ENCODE measurements at regions not wholly inside any gene's neighbourhood (a gene's known extent, or its start where the extent isn't known, plus 50 kb on each side); places are given as distances from the start of the nearest gene placed in this dataset.

DNA sequence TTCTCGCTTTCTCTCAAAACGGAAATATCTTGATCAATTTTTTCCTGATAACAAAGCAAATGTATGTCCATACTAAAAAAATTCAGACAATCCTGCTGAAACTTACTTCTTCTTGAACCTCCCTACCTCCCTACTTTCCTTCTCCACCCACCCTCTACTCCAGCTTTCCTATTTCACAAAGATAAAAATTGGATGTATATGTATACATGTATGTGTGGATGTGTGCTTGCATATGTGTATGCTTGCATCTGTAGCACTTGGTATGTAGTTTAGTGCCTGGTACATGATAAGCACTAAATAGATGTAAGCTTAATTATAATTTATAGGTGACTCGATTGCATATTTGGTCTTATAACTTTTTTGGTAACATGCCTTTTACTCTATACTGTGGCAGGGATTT, 167.5 kb upstream of the ITGA4 start:
- Histone ChIP-seq H3K4me2 (ENCODE audit: low read length) (no peak overlapping the region), H3K36me3 (replicated peaks; ENCODE audit: low read depth, low read length) (no peaks in the 10 kb centered on the region), H3K27ac (ENCODE audit: low read length) (no peak overlapping the region), H3K4me1 (ENCODE audit: low read length) (no peaks in the 10 kb centered on the region), H3K4me3 (ENCODE audit: low read length) (no peak overlapping the region), H2AFZ (ENCODE audit: low read depth, low read length) (no peak overlapping the region), H3K9ac (ENCODE audit: low read length) (no peak overlapping the region), H3K9me3 (ENCODE audit: insufficient read depth, low read length) (no peaks in the 10 kb centered on the region), H3K27me3 (ENCODE audit: low read depth, low read length) (no peaks in the 10 kb centered on the region), H3K79me2 (ENCODE audit: low read length) (no peaks in the 10 kb centered on the region), H4K20me1 (ENCODE audit: insufficient read depth, low read length) (no peaks in the 10 kb centered on the region)
- TF ChIP-seq EZH2phosphoT487 (IDR thresholded peaks at IDR 0.05; ENCODE audit: low read depth): no peak
- TF ChIP-seq, protein P1, sequence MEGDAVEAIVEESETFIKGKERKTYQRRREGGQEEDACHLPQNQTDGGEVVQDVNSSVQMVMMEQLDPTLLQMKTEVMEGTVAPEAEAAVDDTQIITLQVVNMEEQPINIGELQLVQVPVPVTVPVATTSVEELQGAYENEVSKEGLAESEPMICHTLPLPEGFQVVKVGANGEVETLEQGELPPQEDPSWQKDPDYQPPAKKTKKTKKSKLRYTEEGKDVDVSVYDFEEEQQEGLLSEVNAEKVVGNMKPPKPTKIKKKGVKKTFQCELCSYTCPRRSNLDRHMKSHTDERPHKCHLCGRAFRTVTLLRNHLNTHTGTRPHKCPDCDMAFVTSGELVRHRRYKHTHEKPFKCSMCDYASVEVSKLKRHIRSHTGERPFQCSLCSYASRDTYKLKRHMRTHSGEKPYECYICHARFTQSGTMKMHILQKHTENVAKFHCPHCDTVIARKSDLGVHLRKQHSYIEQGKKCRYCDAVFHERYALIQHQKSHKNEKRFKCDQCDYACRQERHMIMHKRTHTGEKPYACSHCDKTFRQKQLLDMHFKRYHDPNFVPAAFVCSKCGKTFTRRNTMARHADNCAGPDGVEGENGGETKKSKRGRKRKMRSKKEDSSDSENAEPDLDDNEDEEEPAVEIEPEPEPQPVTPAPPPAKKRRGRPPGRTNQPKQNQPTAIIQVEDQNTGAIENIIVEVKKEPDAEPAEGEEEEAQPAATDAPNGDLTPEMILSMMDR (IDR thresholded peaks at IDR 0.05; ENCODE audit: low read depth, low read length): no peak

DNA sequence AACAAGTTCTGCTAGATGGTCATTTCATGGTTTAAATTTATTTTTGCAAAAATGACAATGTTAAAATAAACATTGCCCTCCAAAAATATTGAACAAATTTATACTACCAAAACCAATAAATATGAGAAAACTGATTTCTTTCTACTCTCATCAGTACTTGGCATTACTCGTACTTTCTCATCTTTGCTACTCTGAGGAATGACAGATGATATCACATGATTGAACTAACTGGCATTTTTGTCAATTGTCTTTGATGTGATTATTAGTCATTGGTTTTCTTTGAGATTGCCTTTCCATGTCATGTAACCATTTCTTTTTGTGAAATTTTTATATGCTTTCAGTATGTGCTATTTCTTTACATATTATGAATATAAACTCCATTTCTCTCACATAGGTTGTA, 167.0 kb upstream of the ITGA4 start:
- Histone ChIP-seq H3K4me1 (ENCODE audit: low read length) (no peaks in the 10 kb centered on the region), H3K4me3 (ENCODE audit: low read length) (no peak overlapping the region), H3K27ac (ENCODE audit: low read length) (no peak overlapping the region), H3K36me3 (replicated peaks; ENCODE audit: low read depth, low read length) (no peaks in the 10 kb centered on the region), H3K27me3 (ENCODE audit: low read depth, low read length) (no peaks in the 10 kb centered on the region), H3K79me2 (ENCODE audit: low read length) (no peaks in the 10 kb centered on the region), H4K20me1 (ENCODE audit: insufficient read depth, low read length) (no peaks in the 10 kb centered on the region), H3K9ac (ENCODE audit: low read length) (no peak overlapping the region), H3K4me2 (ENCODE audit: low read length) (no peak overlapping the region), H3K9me3 (ENCODE audit: insufficient read depth, low read length) (no peaks in the 10 kb centered on the region), H2AFZ (ENCODE audit: low read depth, low read length) (no peak overlapping the region)
- TF ChIP-seq, protein P1 (IDR thresholded peaks at IDR 0.05; ENCODE audit: low read depth, low read length): no peak
- no peak for TF ChIP-seq EZH2phosphoT487 (IDR thresholded peaks at IDR 0.05; ENCODE audit: low read depth)

DNA sequence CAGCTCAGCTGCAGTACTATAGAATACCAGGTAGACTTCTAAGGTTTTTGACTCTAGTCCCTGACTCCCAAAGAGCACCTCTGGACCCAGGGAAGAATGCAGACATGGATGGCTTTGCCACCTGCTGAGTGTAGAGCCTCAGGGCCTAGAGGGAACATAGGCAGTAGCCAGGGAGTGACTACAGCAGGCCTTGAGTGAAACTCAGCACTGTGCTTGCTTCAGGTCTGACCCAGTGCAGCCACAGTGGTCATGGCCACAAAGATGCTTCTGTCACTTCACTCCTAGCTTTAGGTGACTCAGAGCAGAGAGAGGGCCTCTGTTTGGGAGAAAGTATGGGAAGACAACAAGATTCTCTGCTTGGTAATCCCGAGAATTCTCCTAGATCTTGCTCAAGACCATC, 162.2 kb upstream of the ITGA4 start:
- H3K4me3 ChIP-seq (ENCODE audit: low read length): no peak overlapping the region
- no peaks in the 10 kb centered on the region for H3K36me3 ChIP-seq (replicated peaks; ENCODE audit: low read depth, low read length)
- TF ChIP-seq EZH2phosphoT487 (IDR thresholded peaks at IDR 0.05; ENCODE audit: low read depth): no peak
- TF ChIP-seq, protein P1 (IDR thresholded peaks at IDR 0.05; ENCODE audit: low read depth, low read length): no peak
- no peak overlapping the region for H3K27ac ChIP-seq (ENCODE audit: low read length)
- H3K27me3 ChIP-seq (ENCODE audit: low read depth, low read length): no peaks in the 10 kb centered on the region
- H3K9ac ChIP-seq (ENCODE audit: low read length): no peak overlapping the region
- no peak overlapping the region for H3K4me2 ChIP-seq (ENCODE audit: low read length)
- H3K9me3 ChIP-seq (ENCODE audit: insufficient read depth, low read length): no peaks in the 10 kb centered on the region
- no peak overlapping the region for H2AFZ ChIP-seq (ENCODE audit: low read depth, low read length)
- no peaks in the 10 kb centered on the region for H4K20me1 ChIP-seq (ENCODE audit: insufficient read depth, low read length)
- no peaks in the 10 kb centered on the region for H3K79me2 ChIP-seq (ENCODE audit: low read length)
- no peaks in the 10 kb centered on the region for H3K4me1 ChIP-seq (ENCODE audit: low read length)

DNA sequence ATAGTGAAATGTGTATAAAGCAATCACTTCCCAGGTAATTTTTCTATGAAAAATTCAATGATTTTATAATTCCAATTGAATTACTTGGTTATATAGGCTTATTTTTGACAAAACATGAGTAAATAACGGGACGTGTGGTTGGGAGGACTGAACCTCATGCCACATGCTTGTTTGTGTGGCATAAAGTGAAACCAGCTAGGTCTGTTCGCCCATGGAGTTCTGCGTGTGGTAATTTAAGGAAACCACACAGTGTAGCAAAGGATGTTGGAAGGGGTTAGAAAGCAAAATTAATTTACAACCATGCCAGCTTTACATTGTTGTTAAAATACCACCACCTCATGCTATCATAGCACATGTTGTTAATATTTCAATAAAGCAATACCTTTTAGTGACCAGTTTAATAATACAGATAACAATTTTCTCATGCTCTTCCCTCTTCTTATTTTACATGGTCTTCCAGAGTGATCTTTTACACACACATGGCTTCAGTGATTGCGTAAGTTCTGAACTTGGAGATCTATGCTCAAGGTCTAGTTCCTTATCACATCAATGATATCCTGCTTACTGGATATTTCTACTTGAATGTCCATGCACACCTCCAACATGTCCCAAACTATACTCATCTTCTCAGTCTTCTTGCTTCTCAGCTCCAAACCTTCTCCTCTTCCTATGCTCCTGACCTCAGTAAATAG, 156.4 kb upstream of the ITGA4 start:
- no peak overlapping the region for H3K27ac ChIP-seq (ENCODE audit: low read length)
- no peaks in the 10 kb centered on the region for H3K9me3 ChIP-seq (ENCODE audit: insufficient read depth, low read length)
- H2AFZ ChIP-seq (ENCODE audit: low read depth, low read length): no peak overlapping the region
- H4K20me1 ChIP-seq (ENCODE audit: insufficient read depth, low read length): no peaks in the 10 kb centered on the region
- no peak for TF ChIP-seq EZH2phosphoT487 (IDR thresholded peaks at IDR 0.05; ENCODE audit: low read depth)
- TF ChIP-seq, protein P1 (IDR thresholded peaks at IDR 0.05; ENCODE audit: low read depth, low read length): no peak
- no peak overlapping the region for H3K4me3 ChIP-seq (ENCODE audit: low read length)
- H3K36me3 ChIP-seq (replicated peaks; ENCODE audit: low read depth, low read length): no peaks in the 10 kb centered on the region
- H3K79me2 ChIP-seq (ENCODE audit: low read length): no peaks in the 10 kb centered on the region
- H3K27me3 ChIP-seq (ENCODE audit: low read depth, low read length): no peaks in the 10 kb centered on the region
- H3K4me2 ChIP-seq (ENCODE audit: low read length): no peak overlapping the region
- H3K4me1 ChIP-seq (ENCODE audit: low read length): peaks cover 13% of the 10 kb centered on the region
- no peak overlapping the region for H3K9ac ChIP-seq (ENCODE audit: low read length)
